Peyer's patch (tissue), 4 donors: ENCODE measurements at regions not wholly inside any gene's neighbourhood (a gene's known extent, or its start where the extent isn't known, plus 50 kb on each side); places are given as distances from the start of the nearest gene placed in this dataset.
"Not testable (repeated sequence)": the region's sequence is repeated elsewhere in the genome, so short reads cannot be mapped to it uniquely, and the experiment has no call there.

Experiments used
- DNase-seq, 3 donors: peaks; one replicate each; pipeline ENCODE4 v3.0.0-alpha.2; 2017 to 2019
- H3K27ac ChIP-seq, 4 donors: fragments of 200-600 bp; sonication (generic); one replicate each; pipeline ENCODE4 v1.5.1; 2016 to 2019
- H3K27me3 ChIP-seq, 2 donors: fragments of 200-600 bp; sonication (generic); one replicate each; pipeline ENCODE4 v1.5.1; 2019
- H3K36me3 ChIP-seq, 3 donors: fragments of 200-600 bp; sonication (generic); one replicate each; pipeline ENCODE4 v1.5.1; 2016 to 2019
- H3K4me1 ChIP-seq, 4 donors: fragments of 200-600 bp; sonication (generic); one replicate each; pipeline ENCODE4 v1.5.1; 2016 to 2019
- H3K4me3 ChIP-seq, 4 donors: fragments of 200-600 bp; sonication (generic); 1 replicate in 3 of 4; 2 replicates in 1 of 4; pipeline ENCODE4 v1.5.1; 2016 to 2019; ENCODE audit warnings: mild to moderate bottlenecking in 1 of 4
- H3K9me3 ChIP-seq, 4 donors: fragments of 200-600 bp; sonication (generic); one replicate each; pipeline ENCODE4 v1.5.1; 2016 to 2019; ENCODE audit warnings: mild to moderate bottlenecking in 1 of 4
- POLR2A ChIP-seq, 2 donors: fragments of 450-650 bp; IDR thresholded peaks; one replicate each; pipeline ENCODE4 v1.5.1; 2017; ENCODE audit warnings: antibody characterized with exemption in 2 of 2, mild to moderate bottlenecking in 2 of 2, moderate library complexity in 2 of 2
- TF ChIP-seq, protein P1 (sequence below), 6 experiments: fragments of 450-650 bp in 4 of 6; fragments of 200-600 bp in 2 of 6; sonication (generic) in 1 of 6; IDR thresholded peaks; one replicate each; pipeline ENCODE4 v1.5.1; 2017 to 2019; ENCODE audit warnings: antibody characterized with exemption in 6 of 6, mild to moderate bottlenecking in 3 of 6, moderate library complexity in 1 of 6

GRCh38 chr4:53847965-53848364 lies 216.4 kb downstream of the CHIC2 start:
- Histone ChIP-seq H3K4me3 (no peak overlapping the region), H3K27me3 (no peaks in the 10 kb centered on the region), H3K27ac (no peak overlapping the region), H3K36me3 (no peaks in the 10 kb centered on the region), H3K9me3 (no peaks in the 10 kb centered on the region), H3K4me1 (no peaks in the 10 kb centered on the region)
- TF ChIP-seq, protein P1, sequence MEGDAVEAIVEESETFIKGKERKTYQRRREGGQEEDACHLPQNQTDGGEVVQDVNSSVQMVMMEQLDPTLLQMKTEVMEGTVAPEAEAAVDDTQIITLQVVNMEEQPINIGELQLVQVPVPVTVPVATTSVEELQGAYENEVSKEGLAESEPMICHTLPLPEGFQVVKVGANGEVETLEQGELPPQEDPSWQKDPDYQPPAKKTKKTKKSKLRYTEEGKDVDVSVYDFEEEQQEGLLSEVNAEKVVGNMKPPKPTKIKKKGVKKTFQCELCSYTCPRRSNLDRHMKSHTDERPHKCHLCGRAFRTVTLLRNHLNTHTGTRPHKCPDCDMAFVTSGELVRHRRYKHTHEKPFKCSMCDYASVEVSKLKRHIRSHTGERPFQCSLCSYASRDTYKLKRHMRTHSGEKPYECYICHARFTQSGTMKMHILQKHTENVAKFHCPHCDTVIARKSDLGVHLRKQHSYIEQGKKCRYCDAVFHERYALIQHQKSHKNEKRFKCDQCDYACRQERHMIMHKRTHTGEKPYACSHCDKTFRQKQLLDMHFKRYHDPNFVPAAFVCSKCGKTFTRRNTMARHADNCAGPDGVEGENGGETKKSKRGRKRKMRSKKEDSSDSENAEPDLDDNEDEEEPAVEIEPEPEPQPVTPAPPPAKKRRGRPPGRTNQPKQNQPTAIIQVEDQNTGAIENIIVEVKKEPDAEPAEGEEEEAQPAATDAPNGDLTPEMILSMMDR (IDR thresholded peaks at IDR 0.05), result no peak
- TF ChIP-seq POLR2A (IDR thresholded peaks at IDR 0.05), result no peak
- DNase-seq, result no peak

- no peaks in the 10 kb centered on the region for H3K27me3 ChIP-seq
- no peak overlapping the region for H3K4me3 ChIP-seq
- H3K36me3 ChIP-seq, result no peaks in the 10 kb centered on the region
- no peaks in the 10 kb centered on the region for H3K9me3 ChIP-seq
- TF ChIP-seq POLR2A (IDR thresholded peaks at IDR 0.05), result no peak
- TF ChIP-seq, protein P1 (IDR thresholded peaks at IDR 0.05), result no peak
- no peak for DNase-seq
- no peaks in the 10 kb centered on the region for H3K4me1 ChIP-seq
- no peak overlapping the region for H3K27ac ChIP-seq
These were observed 219.9 kb downstream of the CHIC2 start for GRCh38 chr4:53844551-53844950.

- no peak overlapping the region for H3K4me3 ChIP-seq
- no peak overlapping the region for H3K27ac ChIP-seq
- DNase-seq, result no peak
- H3K9me3 ChIP-seq, result no peaks in the 10 kb centered on the region
- TF ChIP-seq, protein P1 (IDR thresholded peaks at IDR 0.05), result no peak
- TF ChIP-seq POLR2A (IDR thresholded peaks at IDR 0.05), result no peak
- H3K36me3 ChIP-seq, result no peaks in the 10 kb centered on the region
- H3K27me3 ChIP-seq, result no peaks in the 10 kb centered on the region
- no peaks in the 10 kb centered on the region for H3K4me1 ChIP-seq
These were observed 220.3 kb downstream of the CHIC2 start for GRCh38 chr4:53844133-53844532.

- no peak overlapping the region for H3K4me3 ChIP-seq
- no peaks in the 10 kb centered on the region for H3K27me3 ChIP-seq
- no peaks in the 10 kb centered on the region for H3K36me3 ChIP-seq
- no peak for DNase-seq
- TF ChIP-seq POLR2A (IDR thresholded peaks at IDR 0.05), result no peak
- TF ChIP-seq, protein P1 (IDR thresholded peaks at IDR 0.05), result no peak
- H3K9me3 ChIP-seq, result no peaks in the 10 kb centered on the region
- H3K4me1 ChIP-seq, result no peaks in the 10 kb centered on the region
- H3K27ac ChIP-seq, result no peak overlapping the region
These were observed 222.7 kb downstream of the CHIC2 start for GRCh38 chr4:53841711-53842110.

- no peaks in the 10 kb centered on the region for H3K27me3 ChIP-seq
- H3K27ac ChIP-seq, result no peak overlapping the region
- no peaks in the 10 kb centered on the region for H3K9me3 ChIP-seq
- TF ChIP-seq POLR2A (IDR thresholded peaks at IDR 0.05), result no peak
- TF ChIP-seq, protein P1 (IDR thresholded peaks at IDR 0.05), result no peak
- no peak overlapping the region for H3K4me3 ChIP-seq
- H3K36me3 ChIP-seq, result no peaks in the 10 kb centered on the region
- H3K4me1 ChIP-seq, result no peaks in the 10 kb centered on the region
- DNase-seq, result no peak
These were observed 223.8 kb downstream of the CHIC2 start for GRCh38 chr4:53840643-53841042.

GRCh38 chr4:53833302-53834003 lies 231.0 kb downstream of the CHIC2 start:
- not testable (repeated sequence) for H3K36me3 ChIP-seq, H3K27me3 ChIP-seq, H3K4me3 ChIP-seq, DNase-seq, H3K27ac ChIP-seq, H3K4me1 ChIP-seq
- H3K9me3 ChIP-seq, result peaks cover 0 to 22% (median 4%) of the 10 kb centered on the region in 4 donors
